H9 (cell line): ENCODE measurements at regions not wholly inside any gene's neighbourhood (a gene's known extent, or its start where the extent isn't known, plus 50 kb on each side); places are given as distances from the start of the nearest gene placed in this dataset.

ENCODE experiments used
- DNase-seq: peaks from one replicate; pipeline ENCODE4 v3.0.0-alpha.2; 2017
- H2AFZ ChIP-seq: one replicate; pipeline ENCODE4 v1.6.1; 2013; ENCODE audit warnings: mild to moderate bottlenecking, low read length, control low read depth, moderate library complexity
- H2AK5ac ChIP-seq: 2 replicates; pipeline ENCODE4 v1.6.1; 2013; ENCODE audit warnings: low read length, control low read depth, mixed read lengths; ENCODE audit not compliant: insufficient read length
- H2BK120ac ChIP-seq: one replicate; pipeline ENCODE4 v1.6.1; 2013; ENCODE audit warnings: low read depth, mild to moderate bottlenecking, low read length, control low read depth, inconsistent platforms; ENCODE audit not compliant: poor library complexity, severe bottlenecking
- H2BK12ac ChIP-seq: 2 replicates; pipeline ENCODE4 v1.6.1; 2013; ENCODE audit warnings: low read length, control low read depth, mixed read lengths, low read depth; ENCODE audit not compliant: insufficient read length
- H2BK15ac ChIP-seq: 2 replicates; pipeline ENCODE4 v1.6.1; 2013; ENCODE audit warnings: low read depth, low read length, control low read depth
- H2BK20ac ChIP-seq: one replicate; pipeline ENCODE4 v1.6.1; 2013; ENCODE audit warnings: low read depth, mild to moderate bottlenecking, low read length, control low read depth, inconsistent platforms; ENCODE audit not compliant: poor library complexity, severe bottlenecking
- H2BK5ac ChIP-seq: 2 replicates; pipeline ENCODE4 v1.6.1; 2013; ENCODE audit warnings: low read length, control low read depth, mixed read lengths; ENCODE audit not compliant: insufficient read length
- H3K14ac ChIP-seq: 2 replicates; pipeline ENCODE4 v1.6.1; 2013; ENCODE audit warnings: low read length, control low read depth; ENCODE audit not compliant: insufficient read depth
- H3K18ac ChIP-seq: 2 replicates; pipeline ENCODE4 v1.6.1; 2013; ENCODE audit warnings: low read depth, mild to moderate bottlenecking, mixed read lengths, low read length, control low read depth; ENCODE audit not compliant: insufficient read length
- H3K23ac ChIP-seq: 2 replicates; pipeline ENCODE4 v1.6.1; 2013; ENCODE audit warnings: low read length, control low read depth, mixed read lengths, low read depth; ENCODE audit not compliant: insufficient read length
- H3K23me2 ChIP-seq: 2 replicates; pipeline ENCODE4 v1.6.1; 2013; ENCODE audit warnings: low read depth, mild to moderate bottlenecking, mixed read lengths, low read length, control low read depth; ENCODE audit not compliant: insufficient read length, poor library complexity, severe bottlenecking
- H3K27ac ChIP-seq: 2 replicates; pipeline ENCODE4 v1.5.1; 2013; ENCODE audit warnings: low read length, control low read depth, mixed read lengths, low read depth; ENCODE audit not compliant: insufficient read length
- H3K27me3 ChIP-seq: 2 replicates; pipeline ENCODE4 v1.6.1; 2013; ENCODE audit warnings: low read length, control low read depth, inconsistent platforms; ENCODE audit not compliant: insufficient read depth
- H3K4ac ChIP-seq: 2 replicates; pipeline ENCODE4 v1.6.1; 2013; ENCODE audit warnings: low read depth, mild to moderate bottlenecking, control low read depth, inconsistent platforms, low read length, moderate library complexity
- H3K4me1 ChIP-seq: 2 replicates; pipeline ENCODE4 v1.6.1; 2013; ENCODE audit warnings: low read length, control low read depth, inconsistent platforms; ENCODE audit not compliant: insufficient read depth
- H3K4me2 ChIP-seq: 2 replicates; pipeline ENCODE4 v1.6.1; 2013; ENCODE audit warnings: low read length, control low read depth, mixed read lengths; ENCODE audit not compliant: insufficient read length, insufficient read depth
- H3K56ac ChIP-seq: 2 replicates; pipeline ENCODE4 v1.6.1; 2013; ENCODE audit warnings: low read depth, mild to moderate bottlenecking, mixed read lengths, low read length, control low read depth; ENCODE audit not compliant: insufficient read length
- H3K79me1 ChIP-seq: 2 replicates; pipeline ENCODE4 v1.6.1; 2013; ENCODE audit warnings: low read depth, mild to moderate bottlenecking, moderate library complexity, low read length, control low read depth, inconsistent platforms; ENCODE audit not compliant: insufficient read depth, poor library complexity, severe bottlenecking
- H3K79me2 ChIP-seq: 2 replicates; pipeline ENCODE4 v1.6.1; 2013; ENCODE audit warnings: low read length, control low read depth, inconsistent platforms; ENCODE audit not compliant: insufficient read depth
- H3K9ac ChIP-seq: 2 replicates; pipeline ENCODE4 v1.6.1; 2013; ENCODE audit warnings: low read length, control low read depth, mixed read lengths; ENCODE audit not compliant: insufficient read length; ENCODE audit errors: extremely low read depth
- H3K9me3 ChIP-seq: one replicate; pipeline ENCODE4 v1.6.1; 2013; ENCODE audit warnings: low read depth, low read length, inconsistent platforms; ENCODE audit not compliant: control insufficient read depth
- H3T11ph ChIP-seq: one replicate; pipeline ENCODE4 v1.6.1; 2013; ENCODE audit warnings: mild to moderate bottlenecking, low read length, control low read depth, inconsistent platforms
- H4K20me1 ChIP-seq: one replicate; pipeline ENCODE4 v1.6.1; 2013; ENCODE audit not compliant: control insufficient read depth, insufficient read length, insufficient read depth
- H4K5ac ChIP-seq: 2 replicates; pipeline ENCODE4 v1.6.1; 2013; ENCODE audit warnings: low read depth, mild to moderate bottlenecking, mixed read lengths, low read length, control low read depth; ENCODE audit not compliant: insufficient read length
- H4K8ac ChIP-seq: replicated peaks from 2 replicates; pipeline ENCODE4 v1.6.1; 2013; ENCODE audit warnings: low read length, control low read depth, mixed read lengths, low read depth; ENCODE audit not compliant: insufficient read length
- H4K91ac ChIP-seq: 2 replicates; pipeline ENCODE4 v1.6.1; 2013; ENCODE audit warnings: low read depth, mild to moderate bottlenecking, moderate library complexity, mixed read lengths, low read length, control low read depth; ENCODE audit not compliant: insufficient read length
- H3K27ac Mint-ChIP-seq, 3 experiments: 2 replicates in 2 of 3; 3 replicates in 1 of 3; pipeline ENCODE4 v1.8.0; 2020 to 2021; ENCODE audit warnings: mixed read lengths in 3 of 3, mild to moderate bottlenecking in 1 of 3, moderate library complexity in 1 of 3
- H3K27me3 Mint-ChIP-seq: 2 replicates; pipeline ENCODE4 v1.8.0; 2021; ENCODE audit warnings: low read depth, mild to moderate bottlenecking, moderate library complexity, mixed read lengths
- H3K36me3 Mint-ChIP-seq, 3 experiments: 2 replicates in 2 of 3; 3 replicates in 1 of 3; pipeline ENCODE4 v1.8.0; 2020 to 2021; ENCODE audit warnings: low read depth in 3 of 3, mixed read lengths in 3 of 3; ENCODE audit not compliant: insufficient read depth in 1 of 3
- H3K4me1 Mint-ChIP-seq, 2 experiments: 2 replicates each; pipeline ENCODE4 v1.8.0; 2020; ENCODE audit warnings: mixed read lengths in 2 of 2
- H3K4me3 Mint-ChIP-seq, 2 experiments: 2 replicates in 1 of 2; 3 replicates in 1 of 2; pipeline ENCODE4 v1.8.0; 2020 to 2021; ENCODE audit warnings: mild to moderate bottlenecking in 2 of 2, mixed read lengths in 2 of 2, moderate library complexity in 1 of 2
- H3K9me3 Mint-ChIP-seq, 2 experiments: 2 replicates in 1 of 2; 3 replicates in 1 of 2; pipeline ENCODE4 v1.8.0; 2020; ENCODE audit warnings: mild to moderate bottlenecking in 2 of 2, mixed read lengths in 2 of 2, moderate library complexity in 1 of 2
- WGBS: extraction: QIAGEN DNeasy Blood & Tissue Kit; methylation state at CpG from one replicate; pipeline ENCODE4 v1.1.7; 2013; ENCODE audit warnings: missing lambda C conversion rate, low lambda C conversion rate, mixed read lengths; ENCODE audit not compliant: insufficient read length; ENCODE audit errors: extremely low coverage; 5-methylcytosine and 5-hydroxymethylcytosine counted together
- TF ChIP-seq, protein P1 (sequence below): fragments of 200-600 bp; sonication (generic); conservative IDR thresholded peaks from 3 replicates; pipeline ENCODE4 v1.8.0; 2021; ENCODE audit warnings: antibody characterized with exemption, mild to moderate bottlenecking

DNA sequence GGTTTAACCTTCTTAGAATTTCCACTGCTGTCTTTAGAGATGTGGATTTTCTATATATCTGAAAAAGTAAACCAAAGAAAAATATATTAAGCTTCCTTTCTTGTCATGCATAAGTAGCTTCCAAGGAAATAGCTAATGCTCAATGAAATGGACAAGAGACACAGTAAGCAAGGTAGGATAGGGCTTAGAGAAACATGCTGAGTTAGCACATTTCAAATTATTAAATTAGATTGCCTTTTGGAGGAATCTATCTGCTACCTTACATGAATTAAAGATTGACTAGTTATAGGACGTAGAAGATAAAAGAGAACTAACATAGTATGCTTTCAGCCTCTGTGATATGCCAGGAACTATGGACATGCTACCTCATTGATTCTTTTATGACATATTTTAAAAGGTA lies 824.6 kb downstream of the TUSC7 start:
- WGBS: no CpG with 5 or more reads among the region's 1 CpG

More for the DNA sequence above, 824.6 kb downstream of the TUSC7 start:
- Histone ChIP-seq H3K56ac (no peak overlapping the region), H2BK12ac (no peak overlapping the region), H3K9ac (no peak overlapping the region), H3K14ac (no peak overlapping the region), H3T11ph (no peak overlapping the region), H4K20me1 (no peaks in the 10 kb centered on the region), H4K5ac (no peak overlapping the region), H2AK5ac (no peak overlapping the region), H2BK120ac (no peak overlapping the region), H2AFZ (no peak overlapping the region), H3K18ac (no peak overlapping the region), H3K4me2 (no peak overlapping the region), H2BK15ac (no peak overlapping the region), H2BK20ac (no peak overlapping the region), H4K8ac (no peak overlapping the region), H3K23me2 (no peaks in the 10 kb centered on the region), H3K9me3 (no peaks in the 10 kb centered on the region), H3K27ac (no peak overlapping the region), H3K4ac (no peak overlapping the region), H3K4me1 (no peaks in the 10 kb centered on the region), H3K27me3 (no peaks in the 10 kb centered on the region), H3K79me1 (no peaks in the 10 kb centered on the region), H3K23ac (no peak overlapping the region), H4K91ac (no peak overlapping the region), H2BK5ac (no peak overlapping the region), H3K79me2 (no peaks in the 10 kb centered on the region)
- Mint-ChIP-seq H3K9me3 (peaks cover 6 to 8% of the 10 kb centered on the region in 2 experiments; a peak in 3 of 5 replicates), H3K27ac (no peak overlapping the region), H3K4me3 (no peak overlapping the region), H3K36me3 (peaks cover 0 to 2% (median 0%) of the 10 kb centered on the region in 3 experiments; a peak in 2 of 7 replicates), H3K27me3 (no peaks in the 10 kb centered on the region), H3K4me1 (no peaks in the 10 kb centered on the region)
- TF ChIP-seq, protein P1, sequence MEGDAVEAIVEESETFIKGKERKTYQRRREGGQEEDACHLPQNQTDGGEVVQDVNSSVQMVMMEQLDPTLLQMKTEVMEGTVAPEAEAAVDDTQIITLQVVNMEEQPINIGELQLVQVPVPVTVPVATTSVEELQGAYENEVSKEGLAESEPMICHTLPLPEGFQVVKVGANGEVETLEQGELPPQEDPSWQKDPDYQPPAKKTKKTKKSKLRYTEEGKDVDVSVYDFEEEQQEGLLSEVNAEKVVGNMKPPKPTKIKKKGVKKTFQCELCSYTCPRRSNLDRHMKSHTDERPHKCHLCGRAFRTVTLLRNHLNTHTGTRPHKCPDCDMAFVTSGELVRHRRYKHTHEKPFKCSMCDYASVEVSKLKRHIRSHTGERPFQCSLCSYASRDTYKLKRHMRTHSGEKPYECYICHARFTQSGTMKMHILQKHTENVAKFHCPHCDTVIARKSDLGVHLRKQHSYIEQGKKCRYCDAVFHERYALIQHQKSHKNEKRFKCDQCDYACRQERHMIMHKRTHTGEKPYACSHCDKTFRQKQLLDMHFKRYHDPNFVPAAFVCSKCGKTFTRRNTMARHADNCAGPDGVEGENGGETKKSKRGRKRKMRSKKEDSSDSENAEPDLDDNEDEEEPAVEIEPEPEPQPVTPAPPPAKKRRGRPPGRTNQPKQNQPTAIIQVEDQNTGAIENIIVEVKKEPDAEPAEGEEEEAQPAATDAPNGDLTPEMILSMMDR: no peak
- no peak for DNase-seq
